HEK293 (cell line): ENCODE measurements at regions not wholly inside any gene's neighbourhood (a gene's known extent, or its start where the extent isn't known, plus 50 kb on each side); places are given as distances from the start of the nearest gene placed in this dataset.

Experiments
- CTCF ChIA-PET: fragments of 350-600 bp; formaldehyde crosslinking; extraction: SDS; loops from one replicate; lab custom pipeline; 2021; ENCODE audit warnings: antibody characterized with exemption; lab: Yijun Ruan, JAX
- POLR2A ChIA-PET: fragments of 300-600 bp; formaldehyde crosslinking; extraction: SDS; loops from one replicate; lab custom pipeline; 2020; ENCODE audit warnings: antibody characterized with exemption, inconsistent platforms; lab: Yijun Ruan, JAX
- H3K27ac ChIP-seq: fragments of 200-500 bp; sonication (Bioruptor generic); 2 replicates; pipeline ENCODE4 v1.5.1; 2014; ENCODE audit warnings: low read depth, low read length, control low read depth, inconsistent platforms; ENCODE audit errors: extremely low read depth
- H3K36me3 ChIP-seq, 2 experiments: fragments of 200-500 bp in 1 of 2; sonication (Bioruptor generic) in 1 of 2; 1 replicate in 1 of 2; 2 replicates in 1 of 2; pipeline ENCODE4 v1.5.1; 2014 to 2017; ENCODE audit warnings: inconsistent platforms in 2 of 2, low read length in 2 of 2; ENCODE audit not compliant: control insufficient read depth in 2 of 2, insufficient read depth in 1 of 2
- H3K4me1 ChIP-seq: fragments of 200-500 bp; sonication (Bioruptor generic); 2 replicates; pipeline ENCODE4 v1.5.1; 2014; ENCODE audit warnings: mild to moderate bottlenecking, low read length, inconsistent platforms; ENCODE audit not compliant: control insufficient read depth, insufficient read depth
- H3K4me3 ChIP-seq: 2 replicates; pipeline ENCODE4 v1.5.1; 2011; ENCODE audit warnings: low read depth, mild to moderate bottlenecking, control low read depth, low read length, moderate library complexity
- H3K9me3 ChIP-seq: fragments of 200-500 bp; sonication (Bioruptor generic); 2 replicates; pipeline ENCODE4 v1.5.1; 2014; ENCODE audit warnings: low read depth, low read length, inconsistent platforms; ENCODE audit not compliant: control insufficient read depth, insufficient read depth
- HOXD13 ChIP-seq: sonication (generic); formaldehyde crosslinking; IDR thresholded peaks from 2 replicates; pipeline ENCODE4 v1.8.0; 2022; ENCODE audit warnings: missing genetic modification reagents, borderline replicate concordance
- KLF10 ChIP-seq: fragments of 450-650 bp; IDR thresholded peaks from 2 replicates; pipeline ENCODE4 v1.5.1; 2018; ENCODE audit warnings: missing biosample characterization, mild to moderate bottlenecking, missing genetic modification characterization
- KLF7 ChIP-seq: fragments of 450-650 bp; formaldehyde crosslinking; IDR thresholded peaks from 2 replicates; pipeline ENCODE4 v1.5.1; 2016; ENCODE audit warnings: missing biosample characterization, missing genetic modification characterization, borderline replicate concordance
- PBX3 ChIP-seq: sonication (generic); formaldehyde crosslinking; IDR thresholded peaks from 2 replicates; pipeline ENCODE4 v1.8.1; 2022; ENCODE audit warnings: mild to moderate bottlenecking, moderate library complexity, missing genetic modification reagents
- SALL2 ChIP-seq: fragments of 450-650 bp; formaldehyde crosslinking; IDR thresholded peaks from 2 replicates; pipeline ENCODE4 v1.5.0; 2017; ENCODE audit warnings: missing biosample characterization, mild to moderate bottlenecking, missing genetic modification characterization, borderline replicate concordance
- YY1 ChIP-seq: fragments of 450-650 bp; formaldehyde crosslinking; IDR thresholded peaks from 2 replicates; pipeline ENCODE4 v1.5.1; 2018; ENCODE audit warnings: missing biosample characterization, missing genetic modification characterization
- ZBTB1 ChIP-seq: fragments of 450-650 bp; formaldehyde crosslinking; IDR thresholded peaks from 2 replicates; pipeline ENCODE4 v1.5.1; 2016; ENCODE audit warnings: missing biosample characterization, missing genetic modification characterization
- ZBTB49 ChIP-seq: fragments of 450-650 bp; formaldehyde crosslinking; IDR thresholded peaks from 2 replicates; pipeline ENCODE4 v1.5.1; 2016; ENCODE audit warnings: missing biosample characterization, missing genetic modification characterization, low read depth
- ZEB2 ChIP-seq: fragments of 450-650 bp; formaldehyde crosslinking; IDR thresholded peaks from 2 replicates; pipeline ENCODE4 v1.5.1; 2016; ENCODE audit warnings: missing biosample characterization, missing genetic modification characterization
- ZNF10 ChIP-seq: fragments of 450-650 bp; formaldehyde crosslinking; IDR thresholded peaks from 2 replicates; pipeline ENCODE4 v1.5.1; 2017; ENCODE audit warnings: missing biosample characterization, missing genetic modification characterization
- ZNF114 ChIP-seq: fragments of 450-650 bp; formaldehyde crosslinking; IDR thresholded peaks from 2 replicates; pipeline ENCODE4 v1.5.0; 2017; ENCODE audit warnings: missing biosample characterization, missing genetic modification characterization
- ZNF146 ChIP-seq: fragments of 450-650 bp; formaldehyde crosslinking; IDR thresholded peaks from 2 replicates; pipeline ENCODE4 v1.5.1; 2016; ENCODE audit warnings: missing biosample characterization, missing genetic modification characterization
- ZNF175 ChIP-seq: fragments of 450-650 bp; formaldehyde crosslinking; IDR thresholded peaks from 2 replicates; pipeline ENCODE4 v1.5.1; 2016; ENCODE audit warnings: missing biosample characterization, missing genetic modification characterization
- ZNF239 ChIP-seq: fragments of 450-650 bp; formaldehyde crosslinking; IDR thresholded peaks from 2 replicates; pipeline ENCODE4 v1.5.1; 2016; ENCODE audit warnings: missing biosample characterization, missing genetic modification characterization
- ZNF341 ChIP-seq: fragments of 450-650 bp; formaldehyde crosslinking; IDR thresholded peaks from 2 replicates; pipeline ENCODE4; 2016; ENCODE audit warnings: low read depth, missing biosample characterization, missing genetic modification characterization
- ZNF354C ChIP-seq: fragments of 450-650 bp; formaldehyde crosslinking; IDR thresholded peaks from 2 replicates; pipeline ENCODE4 v1.5.1; 2016; ENCODE audit warnings: missing biosample characterization, missing genetic modification characterization, low read depth, borderline replicate concordance
- ZNF530 ChIP-seq: fragments of 450-650 bp; formaldehyde crosslinking; IDR thresholded peaks from 2 replicates; pipeline ENCODE4 v1.5.1; 2016; ENCODE audit warnings: low read depth, missing biosample characterization, missing genetic modification characterization
- ZNF558 ChIP-seq: fragments of 450-650 bp; formaldehyde crosslinking; IDR thresholded peaks from 2 replicates; pipeline ENCODE4 v1.5.1; 2016; ENCODE audit warnings: missing biosample characterization, missing genetic modification characterization
- ZNF624 ChIP-seq: fragments of 450-650 bp; formaldehyde crosslinking; IDR thresholded peaks from 2 replicates; pipeline ENCODE4 v1.5.1; 2017; ENCODE audit warnings: missing biosample characterization, missing genetic modification characterization
- ZNF777 ChIP-seq: fragments of 450-650 bp; formaldehyde crosslinking; IDR thresholded peaks from 2 replicates; pipeline ENCODE4 v1.5.1; 2017; ENCODE audit warnings: missing biosample characterization, missing genetic modification characterization, borderline replicate concordance
- ZSCAN23 ChIP-seq: fragments of 450-650 bp; formaldehyde crosslinking; IDR thresholded peaks from 2 replicates; pipeline ENCODE4 v1.5.1; 2016; ENCODE audit warnings: missing biosample characterization, missing genetic modification characterization
- TF ChIP-seq, protein P1 (sequence below): fragments of 450-650 bp; formaldehyde crosslinking; IDR thresholded peaks from 2 replicates; pipeline ENCODE4 v1.5.1; 2016; ENCODE audit warnings: missing biosample characterization, missing genetic modification characterization
- TF ChIP-seq, protein P2 (sequence below): fragments of 450-650 bp; formaldehyde crosslinking; IDR thresholded peaks from 2 replicates; pipeline ENCODE4 v1.5.1; 2017; ENCODE audit warnings: missing biosample characterization, missing genetic modification characterization
- TF ChIP-seq, protein P3 (sequence below): fragments of 450-650 bp; formaldehyde crosslinking; IDR thresholded peaks from 2 replicates; pipeline ENCODE4 v1.5.1; 2016; ENCODE audit warnings: missing biosample characterization, missing genetic modification characterization
- TF ChIP-seq, protein P4 (sequence below): fragments of 450-650 bp; formaldehyde crosslinking; IDR thresholded peaks from 2 replicates; pipeline ENCODE4 v1.5.1; 2016; ENCODE audit warnings: missing biosample characterization, missing genetic modification characterization

GRCh38 chr11:23123753-23124152 is 263.5 kb upstream of the CCDC179 start:
- CTCF ChIA-PET = interaction anchor here (1.0 kb wide), 1 partner anchor 10 kb away, joined by 3 read pairs; no protein-coding TSS in a partner anchor
- no peaks in the 10 kb centered on the region for H3K9me3 ChIP-seq
- POLR2A ChIA-PET = no interaction called here
- H3K36me3 ChIP-seq = no peaks in the 10 kb centered on the region
- no peak overlapping the region for H3K4me3 ChIP-seq
- no peaks in the 10 kb centered on the region for H3K4me1 ChIP-seq
- no peak overlapping the region for H3K27ac ChIP-seq
- TF ChIP-seq, protein P1, sequence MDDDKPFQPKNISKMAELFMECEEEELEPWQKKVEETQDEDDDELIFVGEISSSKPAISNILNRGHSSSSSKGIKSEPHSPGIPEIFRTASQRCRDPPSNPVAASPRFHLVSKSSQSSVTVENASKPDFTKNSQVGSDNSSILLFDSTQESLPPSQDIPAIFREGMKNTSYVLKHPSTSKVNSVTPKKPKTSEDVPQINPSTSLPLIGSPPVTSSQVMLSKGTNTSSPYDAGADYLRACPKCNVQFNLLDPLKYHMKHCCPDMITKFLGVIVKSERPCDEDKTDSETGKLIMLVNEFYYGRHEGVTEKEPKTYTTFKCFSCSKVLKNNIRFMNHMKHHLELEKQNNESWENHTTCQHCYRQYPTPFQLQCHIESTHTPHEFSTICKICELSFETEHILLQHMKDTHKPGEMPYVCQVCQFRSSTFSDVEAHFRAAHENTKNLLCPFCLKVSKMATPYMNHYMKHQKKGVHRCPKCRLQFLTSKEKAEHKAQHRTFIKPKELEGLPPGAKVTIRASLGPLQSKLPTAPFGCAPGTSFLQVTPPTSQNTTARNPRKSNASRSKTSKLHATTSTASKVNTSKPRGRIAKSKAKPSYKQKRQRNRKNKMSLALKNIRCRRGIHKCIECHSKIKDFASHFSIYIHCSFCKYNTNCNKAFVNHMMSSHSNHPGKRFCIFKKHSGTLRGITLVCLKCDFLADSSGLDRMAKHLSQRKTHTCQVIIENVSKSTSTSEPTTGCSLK = no peak
- no peak for TF ChIP-seq KLF7 (tag by site-specific recombination)
- no peak for TF ChIP-seq ZNF10 (tag by site-specific recombination)
- TF ChIP-seq ZNF624 = no peak
- no peak for TF ChIP-seq ZEB2
- TF ChIP-seq, all 188 proteins: peak for 0

DNA sequence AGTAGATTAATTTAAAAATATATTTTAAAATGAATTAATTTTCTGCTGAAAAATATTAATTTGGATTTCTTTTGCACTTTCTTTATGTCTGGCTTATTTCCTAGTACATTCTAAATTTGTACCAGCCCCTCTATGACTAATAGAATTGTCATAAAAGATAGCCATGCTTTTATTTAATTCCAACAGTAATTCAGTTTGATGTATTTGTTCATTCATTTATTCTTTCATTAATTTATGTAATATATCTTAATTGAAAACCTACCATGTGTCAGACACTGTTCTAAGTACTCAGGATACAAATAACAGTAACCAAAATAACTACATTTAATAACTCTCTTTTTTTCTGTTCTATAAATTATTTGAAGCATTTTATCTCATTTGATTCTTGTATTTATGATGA is 264.0 kb upstream of the CCDC179 start:
- TF ChIP-seq KLF10 (no peak), ZNF558 (tag by site-specific recombination) (no peak), YY1 (tag by site-specific recombination) (no peak), ZNF175 (tag by site-specific recombination) (no peak), ZNF354C (tag by site-specific recombination) (no peak), ZNF341 (no peak), ZNF239 (tag by site-specific recombination) (no peak), ZNF777 (tag by site-specific recombination) (no peak), ZBTB49 (tag by site-specific recombination) (no peak), PBX3 (CRISPR knock-in tag) (no peak), HOXD13 (no peak), ZNF530 (tag by site-specific recombination) (no peak), ZBTB1 (tag by site-specific recombination) (no peak), ZSCAN23 (tag by site-specific recombination) (no peak), SALL2 (tag by site-specific recombination) (no peak), ZNF146 (tag by site-specific recombination) (no peak), ZNF114 (no peak)
- TF ChIP-seq, protein P2, sequence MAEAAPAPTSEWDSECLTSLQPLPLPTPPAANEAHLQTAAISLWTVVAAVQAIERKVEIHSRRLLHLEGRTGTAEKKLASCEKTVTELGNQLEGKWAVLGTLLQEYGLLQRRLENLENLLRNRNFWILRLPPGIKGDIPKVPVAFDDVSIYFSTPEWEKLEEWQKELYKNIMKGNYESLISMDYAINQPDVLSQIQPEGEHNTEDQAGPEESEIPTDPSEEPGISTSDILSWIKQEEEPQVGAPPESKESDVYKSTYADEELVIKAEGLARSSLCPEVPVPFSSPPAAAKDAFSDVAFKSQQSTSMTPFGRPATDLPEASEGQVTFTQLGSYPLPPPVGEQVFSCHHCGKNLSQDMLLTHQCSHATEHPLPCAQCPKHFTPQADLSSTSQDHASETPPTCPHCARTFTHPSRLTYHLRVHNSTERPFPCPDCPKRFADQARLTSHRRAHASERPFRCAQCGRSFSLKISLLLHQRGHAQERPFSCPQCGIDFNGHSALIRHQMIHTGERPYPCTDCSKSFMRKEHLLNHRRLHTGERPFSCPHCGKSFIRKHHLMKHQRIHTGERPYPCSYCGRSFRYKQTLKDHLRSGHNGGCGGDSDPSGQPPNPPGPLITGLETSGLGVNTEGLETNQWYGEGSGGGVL = no peak
- TF ChIP-seq, protein P3, sequence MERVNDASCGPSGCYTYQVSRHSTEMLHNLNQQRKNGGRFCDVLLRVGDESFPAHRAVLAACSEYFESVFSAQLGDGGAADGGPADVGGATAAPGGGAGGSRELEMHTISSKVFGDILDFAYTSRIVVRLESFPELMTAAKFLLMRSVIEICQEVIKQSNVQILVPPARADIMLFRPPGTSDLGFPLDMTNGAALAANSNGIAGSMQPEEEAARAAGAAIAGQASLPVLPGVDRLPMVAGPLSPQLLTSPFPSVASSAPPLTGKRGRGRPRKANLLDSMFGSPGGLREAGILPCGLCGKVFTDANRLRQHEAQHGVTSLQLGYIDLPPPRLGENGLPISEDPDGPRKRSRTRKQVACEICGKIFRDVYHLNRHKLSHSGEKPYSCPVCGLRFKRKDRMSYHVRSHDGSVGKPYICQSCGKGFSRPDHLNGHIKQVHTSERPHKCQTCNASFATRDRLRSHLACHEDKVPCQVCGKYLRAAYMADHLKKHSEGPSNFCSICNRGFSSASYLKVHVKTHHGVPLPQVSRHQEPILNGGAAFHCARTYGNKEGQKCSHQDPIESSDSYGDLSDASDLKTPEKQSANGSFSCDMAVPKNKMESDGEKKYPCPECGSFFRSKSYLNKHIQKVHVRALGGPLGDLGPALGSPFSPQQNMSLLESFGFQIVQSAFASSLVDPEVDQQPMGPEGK (tag by site-specific recombination) = no peak
- TF ChIP-seq, protein P4, sequence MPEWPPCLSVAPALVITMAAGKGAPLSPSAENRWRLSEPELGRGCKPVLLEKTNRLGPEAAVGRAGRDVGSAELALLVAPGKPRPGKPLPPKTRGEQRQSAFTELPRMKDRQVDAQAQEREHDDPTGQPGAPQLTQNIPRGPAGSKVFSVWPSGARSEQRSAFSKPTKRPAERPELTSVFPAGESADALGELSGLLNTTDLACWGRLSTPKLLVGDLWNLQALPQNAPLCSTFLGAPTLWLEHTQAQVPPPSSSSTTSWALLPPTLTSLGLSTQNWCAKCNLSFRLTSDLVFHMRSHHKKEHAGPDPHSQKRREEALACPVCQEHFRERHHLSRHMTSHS = no peak
- H3K36me3 ChIP-seq = no peaks in the 10 kb centered on the region
- no peak overlapping the region for H3K4me3 ChIP-seq
- H3K4me1 ChIP-seq = no peaks in the 10 kb centered on the region
- H3K9me3 ChIP-seq = no peaks in the 10 kb centered on the region
- no peak overlapping the region for H3K27ac ChIP-seq
- ChIA-PET CTCF (interaction anchor here (0.7 kb wide), 1 partner anchor 993 kb away, joined by 3 read pairs; no protein-coding TSS in a partner anchor), POLR2A (no interaction called here)
